Thoracic aorta (tissue), 2 donors: ENCODE measurements at regions not wholly inside any gene's neighbourhood (a gene's known extent, or its start where the extent isn't known, plus 50 kb on each side); places are given as distances from the start of the nearest gene placed in this dataset.

Source experiments
- ATAC-seq: fragments of 150-250 bp; one replicate; pipeline ENCODE4 v1.8.0; 2017; ENCODE audit warnings: low read depth; ENCODE audit not compliant: insufficient number of reproducible peaks, low FRiP score
- DNase-seq: peaks from one replicate; pipeline ENCODE4 v3.0.0-alpha.2; 2020; ENCODE audit warnings: low spot score
- H3K27ac ChIP-seq, 2 donors: fragments of 200-600 bp; sonication (generic); 1 replicate in 1 of 2; 2 replicates in 1 of 2; pipeline ENCODE4 v1.5.1; 2016; ENCODE audit warnings: mild to moderate bottlenecking in 2 of 2, moderate library complexity in 2 of 2
- H3K27me3 ChIP-seq: fragments of 200-600 bp; sonication (generic); replicated peaks from 2 replicates; pipeline ENCODE4 v1.6.0; 2016; ENCODE audit warnings: mild to moderate bottlenecking; ENCODE audit not compliant: insufficient read depth
- H3K36me3 ChIP-seq: fragments of 200-600 bp; sonication (generic); one replicate; pipeline ENCODE4 v1.5.1; 2016
- H3K4me1 ChIP-seq, 2 donors: fragments of 200-600 bp; sonication (generic); 1 replicate in 1 of 2; 2 replicates in 1 of 2; pipeline versions ENCODE4 v1.5.1 to v1.6.0; 2016; ENCODE audit warnings: low read depth in 2 of 2, mild to moderate bottlenecking in 1 of 2; ENCODE audit not compliant: control insufficient read depth in 1 of 2
- H3K4me3 ChIP-seq: fragments of 200-600 bp; sonication (generic); 2 replicates; pipeline ENCODE4 v1.5.1; 2016; ENCODE audit warnings: mild to moderate bottlenecking
- H3K9me3 ChIP-seq: fragments of 200-600 bp; sonication (generic); 2 replicates; pipeline ENCODE4 v1.5.1; 2016
- CTCF ChIP-seq: fragments of 200-600 bp; sonication (generic); IDR thresholded peaks from one replicate; pipeline ENCODE4 v1.5.1; 2019; ENCODE audit warnings: antibody characterized with exemption

DNA sequence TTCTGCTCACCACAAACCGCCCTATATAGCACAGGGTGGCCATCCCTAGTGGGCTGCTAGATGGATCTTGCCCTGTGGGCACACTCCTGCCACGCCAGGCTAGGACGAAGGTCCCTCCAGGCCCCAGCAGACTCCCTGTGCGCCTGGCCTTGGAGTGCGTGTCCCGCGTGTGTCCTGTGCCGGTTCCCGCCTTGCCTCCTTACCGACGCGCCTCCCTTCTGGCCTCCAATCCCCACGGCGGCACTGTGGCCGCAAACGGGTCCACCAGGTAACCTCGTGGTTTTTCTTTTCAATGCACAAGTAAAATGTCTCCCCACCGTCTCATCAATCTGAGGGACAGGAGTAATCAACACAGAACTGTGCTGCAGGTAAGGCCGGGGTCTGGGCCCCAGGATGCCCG is 133.8 kb upstream of the PHACTR3 start:
- H3K27ac ChIP-seq: no peak overlapping the region
- ATAC-seq (no peak), DNase-seq (no peak)
- no peak overlapping the region for H3K4me3 ChIP-seq
- H3K36me3 ChIP-seq: no peaks in the 10 kb centered on the region
- H3K4me1 ChIP-seq: no peaks in the 10 kb centered on the region
- TF ChIP-seq CTCF: no peak
- H3K27me3 ChIP-seq: no peaks in the 10 kb centered on the region
- H3K9me3 ChIP-seq: no peaks in the 10 kb centered on the region

- Histone ChIP-seq H3K4me3 (no peak overlapping the region), H3K36me3 (no peaks in the 10 kb centered on the region), H3K27ac (no peak overlapping the region), H3K9me3 (no peaks in the 10 kb centered on the region), H3K27me3 (no peaks in the 10 kb centered on the region), H3K4me1 (no peaks in the 10 kb centered on the region)
- DNase-seq (no peak), ATAC-seq (no peak)
- TF ChIP-seq CTCF: no peak
These were observed 132.5 kb upstream of the PHACTR3 start for GRCh38 chr20:59471653-59472421.

GRCh38 chr20:59473742-59474141 is 130.6 kb upstream of the PHACTR3 start:
- Histone ChIP-seq H3K27me3 (no peaks in the 10 kb centered on the region), H3K4me1 (no peaks in the 10 kb centered on the region), H3K36me3 (no peaks in the 10 kb centered on the region), H3K27ac (no peak overlapping the region), H3K4me3 (no peak overlapping the region), H3K9me3 (no peaks in the 10 kb centered on the region)
- DNase-seq: no peak
- ATAC-seq: no peak
- TF ChIP-seq CTCF: no peak

DNA sequence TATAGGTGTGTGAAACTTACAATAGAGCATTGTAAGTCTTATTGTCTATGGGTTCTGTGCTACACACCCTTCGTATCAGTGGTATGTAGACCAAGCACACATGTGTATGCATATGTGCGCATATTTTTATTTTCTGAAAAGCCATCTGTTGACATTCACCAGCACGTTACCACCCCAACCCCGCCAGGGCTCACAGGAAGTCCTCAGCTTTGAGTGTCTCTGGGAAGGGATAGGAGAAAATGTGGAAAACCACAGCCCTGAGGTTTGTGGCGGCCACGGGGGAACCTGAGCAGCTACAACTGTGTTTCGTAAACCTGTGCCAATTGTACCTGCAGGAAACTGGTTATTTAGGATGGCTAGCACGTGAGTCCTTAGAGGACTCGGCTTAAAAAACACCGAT is 123.3 kb upstream of the PHACTR3 start:
- H3K4me1 ChIP-seq: no peaks in the 10 kb centered on the region
- no peak for TF ChIP-seq CTCF

DNA sequence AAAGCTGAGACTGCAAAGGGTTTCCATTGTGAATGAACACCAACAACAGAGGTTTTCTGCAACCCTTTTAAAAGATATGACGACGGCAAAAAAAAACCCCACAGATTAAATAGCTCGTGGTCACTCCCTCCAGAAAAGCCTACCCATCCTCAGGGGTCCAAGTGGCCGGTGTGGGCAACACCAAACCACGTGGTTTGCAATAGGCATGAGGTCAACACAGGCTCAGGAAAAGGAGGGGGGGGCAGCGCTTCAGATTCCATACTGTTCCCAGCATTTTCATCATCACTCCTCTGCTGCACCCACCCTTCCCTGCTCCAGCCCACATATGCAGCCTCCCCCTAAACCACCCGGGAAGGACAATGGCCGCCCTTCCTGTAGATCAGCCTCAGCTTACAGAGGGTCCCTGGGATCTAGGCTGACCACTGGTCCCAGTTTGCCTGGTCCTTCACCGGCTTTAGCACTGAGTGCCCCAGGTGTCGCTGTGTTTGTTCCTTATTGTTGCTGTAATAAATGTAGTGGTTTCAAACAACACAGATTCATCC is 122.8 kb upstream of the PHACTR3 start:
- TF ChIP-seq CTCF: no peak
- Histone ChIP-seq H3K4me1 (no peaks in the 10 kb centered on the region), H3K27me3 (no peaks in the 10 kb centered on the region), H3K27ac (no peak overlapping the region), H3K4me3 (no peak overlapping the region), H3K9me3 (no peaks in the 10 kb centered on the region), H3K36me3 (no peaks in the 10 kb centered on the region)
- no peak for ATAC-seq
- DNase-seq: no peak

More for the DNA sequence above, 123.3 kb upstream of the PHACTR3 start:
- Histone ChIP-seq H3K36me3 (no peaks in the 10 kb centered on the region), H3K9me3 (no peaks in the 10 kb centered on the region), H3K4me3 (no peak overlapping the region), H3K27me3 (no peaks in the 10 kb centered on the region), H3K27ac (no peak overlapping the region)
- DNase-seq (no peak), ATAC-seq (no peak)
